H1 (cell line): ENCODE measurements at regions not wholly inside any gene's neighbourhood (a gene's known extent, or its start where the extent isn't known, plus 50 kb on each side); places are given as distances from the start of the nearest gene placed in this dataset.

Experiments used
- CHD2 ChIP-seq: IDR thresholded peaks from 2 replicates; pipeline ENCODE4 v1.6.1; 2012; ENCODE audit warnings: low read length, improper control_type of control experiment
- FOSL1 ChIP-seq: IDR thresholded peaks from 2 replicates; pipeline ENCODE4 v1.6.1; 2011; ENCODE audit warnings: mild to moderate bottlenecking, low read depth, low read length, moderate library complexity; ENCODE audit not compliant: insufficient read depth
- GABPA ChIP-seq: IDR thresholded peaks from 2 replicates; pipeline ENCODE4 v1.6.1; 2011; ENCODE audit warnings: mild to moderate bottlenecking, low read length, moderate library complexity, borderline replicate concordance; ENCODE audit not compliant: insufficient read depth
- KDM5A ChIP-seq: fragments of 200-600 bp; IDR thresholded peaks from 2 replicates; pipeline ENCODE4 v1.7.1; 2012; ENCODE audit warnings: mild to moderate bottlenecking, low read length, inconsistent platforms, mixed read lengths
- SP1 ChIP-seq: IDR thresholded peaks from 2 replicates; pipeline ENCODE4 v1.6.1; 2011; ENCODE audit warnings: low read depth, low read length
- SRF ChIP-seq: IDR thresholded peaks from 2 replicates; pipeline ENCODE4 v1.6.1; 2011; ENCODE audit warnings: mild to moderate bottlenecking, low read depth, low read length, moderate library complexity

DNA sequence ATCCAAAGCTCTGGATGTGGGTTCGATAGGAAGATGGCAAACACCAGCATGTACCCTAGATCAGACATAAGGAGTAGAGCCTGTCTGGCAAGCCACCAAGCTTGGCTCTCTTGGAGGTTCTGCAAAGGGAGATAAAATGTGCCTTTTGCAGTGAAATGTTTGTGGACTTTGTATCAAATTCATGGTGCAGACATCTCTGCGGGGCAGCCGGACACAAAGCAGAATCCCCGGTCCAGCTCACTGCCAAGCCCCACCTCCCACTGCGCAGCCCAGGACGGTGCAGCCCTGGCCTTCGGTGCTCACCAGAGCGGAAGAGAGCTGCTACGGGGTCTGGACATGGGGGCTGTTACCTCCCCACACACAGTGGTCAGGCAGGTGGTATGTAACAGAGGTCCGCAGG is 333.6 kb upstream of the JARID2 start (continued):
- TF ChIP-seq FOSL1, result no peak
- TF ChIP-seq SRF, result no peak
- TF ChIP-seq CHD2, result no peak
- no peak for TF ChIP-seq GABPA
- no peak for TF ChIP-seq SP1
- no peak for TF ChIP-seq KDM5A
